Loucy (cell line): ENCODE measurements at regions not wholly inside any gene's neighbourhood (a gene's known extent, or its start where the extent isn't known, plus 50 kb on each side); places are given as distances from the start of the nearest gene placed in this dataset.

Experiments used
- EZH2phosphoT487 ChIP-seq: fragments of 200-600 bp; IDR thresholded peaks from 2 replicates; pipeline ENCODE4 v1.6.1; 2018; ENCODE audit warnings: antibody characterized with exemption, mild to moderate bottlenecking, moderate library complexity, borderline replicate concordance
- TF ChIP-seq, protein P1 (sequence below): fragments of 200-600 bp; sonication (generic); conservative IDR thresholded peaks from 2 replicates; pipeline ENCODE4 v1.5.1; 2014; ENCODE audit warnings: mild to moderate bottlenecking, antibody characterized with exemption, low read length

DNA sequence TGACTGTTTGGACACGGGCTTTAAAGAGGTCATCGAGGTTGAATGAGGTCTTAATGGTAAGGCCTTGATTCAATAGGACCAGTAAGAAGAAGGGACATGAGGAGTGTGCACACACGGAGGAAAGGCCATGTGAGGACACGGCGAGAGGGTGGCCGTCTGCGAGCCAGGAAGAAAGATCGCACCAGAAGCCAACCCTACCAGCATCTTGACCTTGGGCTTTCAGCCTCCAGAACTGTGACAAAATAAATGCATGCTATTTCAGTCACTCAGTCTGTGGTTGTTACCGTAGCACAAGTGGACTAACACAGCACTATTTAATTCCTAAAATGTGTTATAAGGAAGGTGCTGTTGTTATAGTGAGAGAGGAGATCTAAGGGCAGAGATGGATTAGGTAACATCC, 468.6 kb upstream of the FAT1 start:
- TF ChIP-seq, protein P1, sequence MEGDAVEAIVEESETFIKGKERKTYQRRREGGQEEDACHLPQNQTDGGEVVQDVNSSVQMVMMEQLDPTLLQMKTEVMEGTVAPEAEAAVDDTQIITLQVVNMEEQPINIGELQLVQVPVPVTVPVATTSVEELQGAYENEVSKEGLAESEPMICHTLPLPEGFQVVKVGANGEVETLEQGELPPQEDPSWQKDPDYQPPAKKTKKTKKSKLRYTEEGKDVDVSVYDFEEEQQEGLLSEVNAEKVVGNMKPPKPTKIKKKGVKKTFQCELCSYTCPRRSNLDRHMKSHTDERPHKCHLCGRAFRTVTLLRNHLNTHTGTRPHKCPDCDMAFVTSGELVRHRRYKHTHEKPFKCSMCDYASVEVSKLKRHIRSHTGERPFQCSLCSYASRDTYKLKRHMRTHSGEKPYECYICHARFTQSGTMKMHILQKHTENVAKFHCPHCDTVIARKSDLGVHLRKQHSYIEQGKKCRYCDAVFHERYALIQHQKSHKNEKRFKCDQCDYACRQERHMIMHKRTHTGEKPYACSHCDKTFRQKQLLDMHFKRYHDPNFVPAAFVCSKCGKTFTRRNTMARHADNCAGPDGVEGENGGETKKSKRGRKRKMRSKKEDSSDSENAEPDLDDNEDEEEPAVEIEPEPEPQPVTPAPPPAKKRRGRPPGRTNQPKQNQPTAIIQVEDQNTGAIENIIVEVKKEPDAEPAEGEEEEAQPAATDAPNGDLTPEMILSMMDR: no peak
- no peak for TF ChIP-seq EZH2phosphoT487
